Lung (tissue), 11 donors: ENCODE measurements at regions not wholly inside any gene's neighbourhood (a gene's known extent, or its start where the extent isn't known, plus 50 kb on each side); places are given as distances from the start of the nearest gene placed in this dataset.

ENCODE experiments used
- ATAC-seq: fragments of 200-7000 bp; cut with Tn5 transposase; one replicate; pipeline ENCODE4 v1.9.1; 2020; ENCODE audit warnings: moderate number of reproducible peaks; ENCODE audit not compliant: insufficient read depth, low FRiP score
- DNase-seq, 3 donors: peaks; one replicate each; pipeline ENCODE4 v3.0.0-alpha.2; 2013 to 2017
- H3K27ac ChIP-seq, 2 donors: one replicate each; pipeline ENCODE4 v1.5.1; 2013; ENCODE audit warnings: mild to moderate bottlenecking in 2 of 2, moderate library complexity in 2 of 2, control low read depth in 1 of 2, inconsistent platforms in 1 of 2, low read depth in 1 of 2, low read length in 1 of 2
- H3K27me3 ChIP-seq, 3 donors: one replicate each; pipeline ENCODE4 v1.5.1; 2013; ENCODE audit warnings: low read length in 2 of 3; ENCODE audit not compliant: control insufficient read depth in 3 of 3, insufficient read depth in 3 of 3
- H3K36me3 ChIP-seq, 4 donors: one replicate each; pipeline ENCODE4 v1.5.1; 2013; ENCODE audit warnings: low read length in 4 of 4, mild to moderate bottlenecking in 1 of 4, moderate library complexity in 1 of 4; ENCODE audit not compliant: control insufficient read depth in 4 of 4, insufficient read depth in 4 of 4
- H3K4me1 ChIP-seq, 5 donors: one replicate each; pipeline ENCODE4 v1.5.1; 2013; ENCODE audit warnings: low read length in 5 of 5, mild to moderate bottlenecking in 2 of 5, moderate library complexity in 1 of 5; ENCODE audit not compliant: control insufficient read depth in 5 of 5, insufficient read depth in 5 of 5
- H3K4me3 ChIP-seq: one replicate; pipeline ENCODE4 v1.5.1; 2013; ENCODE audit warnings: mild to moderate bottlenecking, control low read depth, moderate library complexity
- H3K9ac ChIP-seq, 2 donors: one replicate each; pipeline ENCODE4 v1.5.1; 2013; ENCODE audit warnings: low read length in 2 of 2, control low read depth in 1 of 2; ENCODE audit not compliant: insufficient read depth in 1 of 2
- H3K9me3 ChIP-seq, 4 donors: one replicate each; pipeline ENCODE4 v1.5.1; 2013; ENCODE audit warnings: low read length in 3 of 4, mild to moderate bottlenecking in 1 of 4, moderate library complexity in 1 of 4; ENCODE audit not compliant: control insufficient read depth in 4 of 4, insufficient read depth in 3 of 4
- CTCF ChIP-seq: IDR thresholded peaks from 2 replicates; pipeline ENCODE4 v1.5.1; 2012; ENCODE audit warnings: mild to moderate bottlenecking; ENCODE audit errors: control extremely low read depth, extremely low read depth
- WGBS, 2 donors: extraction: QIAGEN DNeasy Blood & Tissue Kit; methylation state at CpG; one replicate each; pipeline ENCODE4 v1.1.7; 2013; 5-methylcytosine and 5-hydroxymethylcytosine counted together
- donor health status: control.
- donor health status: control.
- donor health status: Bipolar disorder and iron deficiency.
- donor health status: healthy.
- donor health status: DM: yes; HTN: yes; CAD: no.

GRCh38 chr4:52366621-52367020 lies 292.5 kb downstream of the USP46 start:
- WGBS, 2 donors, result 64 to 69% methylated on average over 4 of the region's 4 CpGs
- no peaks in the 10 kb centered on the region for H3K36me3 ChIP-seq
- H3K27me3 ChIP-seq, result no peaks in the 10 kb centered on the region
- H3K9ac ChIP-seq, result no peak overlapping the region
- H3K9me3 ChIP-seq, result peaks cover 0 to 2% (median 0%) of the 10 kb centered on the region in 4 donors
- H3K27ac ChIP-seq, result no peak overlapping the region
- no peak overlapping the region for H3K4me3 ChIP-seq
- H3K4me1 ChIP-seq, result peaks cover 0 to 3% (median 0%) of the 10 kb centered on the region in 5 donors
- DNase-seq (peak; percentile 19 to 73 (median 52)), ATAC-seq (no peak)
- no peak for TF ChIP-seq CTCF

GRCh38 chr4:52367282-52367830 lies 291.7 kb downstream of the USP46 start:
- no peaks in the 10 kb centered on the region for H3K27me3 ChIP-seq

GRCh38 chr4:52368895-52369294 lies 290.2 kb downstream of the USP46 start:
- Histone ChIP-seq H3K27me3 (no peaks in the 10 kb centered on the region), H3K4me1 (peaks cover 0 to 3% (median 0%) of the 10 kb centered on the region in 5 donors), H3K9ac (no peak overlapping the region), H3K4me3 (no peak overlapping the region), H3K9me3 (no peaks in the 10 kb centered on the region), H3K27ac (no peak overlapping the region), H3K36me3 (no peaks in the 10 kb centered on the region)
- DNase-seq (no peak), ATAC-seq (no peak)
- WGBS, 2 donors, result 56 to 78% methylated on average over 6 of the region's 6 CpGs
- no peak for TF ChIP-seq CTCF

More at GRCh38 chr4:52367282-52367830, 291.7 kb downstream of the USP46 start:
- Histone ChIP-seq H3K9me3 (peaks cover 0 to 2% (median 0%) of the 10 kb centered on the region in 4 donors), H3K4me1 (peaks cover 0 to 3% (median 0%) of the 10 kb centered on the region in 5 donors), H3K36me3 (no peaks in the 10 kb centered on the region), H3K4me3 (no peak overlapping the region), H3K9ac (no peak overlapping the region), H3K27ac (no peak overlapping the region)
- WGBS, 2 donors, result 71 to 81% methylated on average over 2 of the region's 2 CpGs
- ATAC-seq (no peak), DNase-seq (no peak)
- no peak for TF ChIP-seq CTCF

GRCh38 chr4:52369649-52370048 lies 289.5 kb downstream of the USP46 start:
- no peak for ATAC-seq

More at GRCh38 chr4:52369649-52370048, 289.5 kb downstream of the USP46 start:
- no peaks in the 10 kb centered on the region for H3K36me3 ChIP-seq
- H3K27me3 ChIP-seq, result no peaks in the 10 kb centered on the region
- H3K9me3 ChIP-seq, result no peaks in the 10 kb centered on the region
- WGBS, 2 donors, result 78 to 88% methylated on average over 1 of the region's 1 CpG
- H3K4me1 ChIP-seq, result peaks cover 0 to 3% (median 0%) of the 10 kb centered on the region in 5 donors
- TF ChIP-seq CTCF, result no peak
- no peak for DNase-seq
- no peak overlapping the region for H3K27ac ChIP-seq
- H3K4me3 ChIP-seq, result no peak overlapping the region
- no peak overlapping the region for H3K9ac ChIP-seq
